Retinal pigment epithelial cell (primary cell): ENCODE measurements at regions not wholly inside any gene's neighbourhood (a gene's known extent, or its start where the extent isn't known, plus 50 kb on each side); places are given as distances from the start of the nearest gene placed in this dataset.

Experiments used
- DNase-seq: peaks from one replicate; pipeline ENCODE4 v3.0.0-alpha.2; 2010; ENCODE audit warnings: low read depth
- H3K4me3 ChIP-seq: 2 replicates; pipeline ENCODE4 v1.5.1; 2011; ENCODE audit warnings: mild to moderate bottlenecking, low read length, control low read depth, moderate library complexity
- CTCF ChIP-seq: conservative IDR thresholded peaks from 2 replicates; pipeline ENCODE4 v1.5.1; 2011; ENCODE audit warnings: low read depth, low read length, control low read depth, inconsistent platforms

GRCh38 chr9:31790720-31791119 lies 593.7 kb upstream of the ACO1 start:
- no peak for DNase-seq
- no peak overlapping the region for H3K4me3 ChIP-seq
- no peak for TF ChIP-seq CTCF

- no peak overlapping the region for H3K4me3 ChIP-seq
- peak; percentile 74 for TF ChIP-seq CTCF
- peak; percentile 32 for DNase-seq
These were observed 584.4 kb upstream of the ACO1 start for GRCh38 chr9:31799953-31800609.

- peak; percentile 10 for TF ChIP-seq CTCF
- H3K4me3 ChIP-seq = no peak overlapping the region
- no peak for DNase-seq
These were observed 576.7 kb upstream of the ACO1 start for GRCh38 chr9:31807574-31808256.

- no peak overlapping the region for H3K4me3 ChIP-seq
- no peak for DNase-seq
- TF ChIP-seq CTCF = no peak
These were observed 575.7 kb upstream of the ACO1 start for GRCh38 chr9:31808766-31809165.

GRCh38 chr9:31820426-31820825 lies 564.0 kb upstream of the ACO1 start:
- no peak for DNase-seq
- no peak overlapping the region for H3K4me3 ChIP-seq
- no peak for TF ChIP-seq CTCF

GRCh38 chr9:31821583-31821982 lies 562.9 kb upstream of the ACO1 start:
- no peak for DNase-seq
- no peak for TF ChIP-seq CTCF
- H3K4me3 ChIP-seq = no peak overlapping the region

- H3K4me3 ChIP-seq = no peak overlapping the region
- no peak for TF ChIP-seq CTCF
- no peak for DNase-seq
These were observed 561.1 kb upstream of the ACO1 start for GRCh38 chr9:31823365-31823764.
